MM.1S (cell line): ENCODE measurements at regions not wholly inside any gene's neighbourhood (a gene's known extent, or its start where the extent isn't known, plus 50 kb on each side); places are given as distances from the start of the nearest gene placed in this dataset.

Source experiments
- DNase-seq: peaks from one replicate; pipeline ENCODE4 v3.0.0-alpha.2; 2015
- H2AFZ ChIP-seq: fragments of 300-600 bp; sonication (generic); 2 replicates; pipeline ENCODE4 v1.6.0; 2016; ENCODE audit warnings: antibody characterized with exemption, low read length
- H3F3A ChIP-seq: fragments of 300-600 bp; sonication (generic); 2 replicates; pipeline ENCODE4 v1.6.1; 2016; ENCODE audit warnings: mild to moderate bottlenecking, antibody characterized with exemption, low read length, moderate library complexity, mixed read lengths; ENCODE audit not compliant: insufficient read depth
- H3K27ac ChIP-seq: fragments of 300-600 bp; sonication (generic); 2 replicates; pipeline ENCODE4 v1.5.1; 2016; ENCODE audit warnings: mild to moderate bottlenecking, low read length
- H3K27me3 ChIP-seq: fragments of 300-600 bp; sonication (generic); replicated peaks from 2 replicates; pipeline ENCODE4 v1.6.0; 2016; ENCODE audit warnings: low read length; ENCODE audit not compliant: insufficient read depth
- H3K36me3 ChIP-seq: fragments of 300-600 bp; sonication (generic); replicated peaks from 2 replicates; pipeline ENCODE4 v1.6.1; 2016; ENCODE audit warnings: mild to moderate bottlenecking, low read length, mixed read lengths; ENCODE audit not compliant: insufficient read depth
- H3K4me1 ChIP-seq: fragments of 300-600 bp; sonication (generic); 2 replicates; pipeline ENCODE4 v1.6.1; 2016; ENCODE audit warnings: low read length, mixed read lengths
- H3K4me2 ChIP-seq: fragments of 300-600 bp; sonication (generic); 2 replicates; pipeline ENCODE4 v1.6.0; 2016; ENCODE audit warnings: low read depth, low read length
- H3K4me3 ChIP-seq: fragments of 300-600 bp; sonication (generic); 2 replicates; pipeline ENCODE4 v1.5.1; 2016; ENCODE audit warnings: low read length, mixed read lengths
- H3K79me2 ChIP-seq: fragments of 300-600 bp; sonication (generic); 2 replicates; pipeline ENCODE4 v1.6.1; 2016; ENCODE audit warnings: mixed run types, low read length, mixed read lengths
- H3K9ac ChIP-seq: fragments of 300-600 bp; sonication (generic); 2 replicates; pipeline ENCODE4 v1.6.1; 2016; ENCODE audit warnings: low read length, mixed read lengths
- H3K9me2 ChIP-seq: fragments of 300-600 bp; sonication (generic); replicated peaks from 2 replicates; pipeline ENCODE4 v1.6.1; 2016; ENCODE audit warnings: mild to moderate bottlenecking, low read length, mixed read lengths; ENCODE audit not compliant: insufficient read depth
- H3K9me3 ChIP-seq: fragments of 300-600 bp; sonication (generic); replicated peaks from 2 replicates; pipeline ENCODE4 v1.6.1; 2016; ENCODE audit warnings: mild to moderate bottlenecking, low read length, mixed read lengths; ENCODE audit not compliant: insufficient read depth
- H4K20me1 ChIP-seq: fragments of 300-600 bp; sonication (generic); 2 replicates; pipeline ENCODE4 v1.6.1; 2016; ENCODE audit warnings: mild to moderate bottlenecking, low read length, moderate library complexity, mixed read lengths; ENCODE audit not compliant: insufficient read depth
- EZH2 ChIP-seq: fragments of 300-600 bp; sonication (generic); optimal IDR thresholded peaks from 2 replicates; pipeline ENCODE3; 2017; ENCODE audit warnings: low read depth, mild to moderate bottlenecking, antibody characterized with exemption, low read length, mixed read lengths
- EZH2phosphoT487 ChIP-seq: fragments of 300-600 bp; sonication (generic); IDR thresholded peaks from 2 replicates; pipeline ENCODE4 v1.6.1; 2018; ENCODE audit warnings: antibody characterized with exemption, low read length
- TF ChIP-seq, protein P1 (sequence below): fragments of 300-600 bp; sonication (generic); IDR thresholded peaks from 2 replicates; pipeline ENCODE4 v1.5.1; 2016; ENCODE audit warnings: antibody characterized with exemption, low read length, mixed read lengths

DNA sequence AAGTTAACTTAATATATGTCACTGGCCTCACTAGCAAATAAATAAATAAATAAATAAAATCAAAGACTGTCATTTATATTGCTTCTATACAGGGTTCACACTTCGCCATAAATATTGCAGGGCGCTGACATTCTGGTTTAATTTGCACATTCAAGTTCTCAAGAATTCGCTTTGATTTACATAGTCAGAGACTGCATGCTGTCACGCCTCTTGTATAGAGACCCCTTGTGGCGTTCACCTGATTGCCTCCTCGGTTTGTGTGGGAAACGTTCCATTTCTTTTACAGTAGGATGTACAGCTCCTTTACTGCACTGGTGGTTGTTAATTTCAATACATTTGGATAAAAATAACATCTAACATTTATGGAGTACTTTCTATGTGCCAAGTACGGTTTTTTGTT is 71.3 kb upstream of the ADGRG2 start:
- Histone ChIP-seq H3K4me1 (no peaks in the 10 kb centered on the region), H4K20me1 (no peaks in the 10 kb centered on the region), H3K27me3 (no peaks in the 10 kb centered on the region), H3K4me2 (no peak overlapping the region), H3K9ac (no peak overlapping the region), H2AFZ (no peak overlapping the region), H3K4me3 (no peak overlapping the region), H3K36me3 (no peaks in the 10 kb centered on the region), H3K9me3 (no peaks in the 10 kb centered on the region), H3K79me2 (no peaks in the 10 kb centered on the region), H3K27ac (no peak overlapping the region), H3F3A (no peaks in the 10 kb centered on the region), H3K9me2 (no peaks in the 10 kb centered on the region)
- DNase-seq: no peak
- TF ChIP-seq, protein P1, sequence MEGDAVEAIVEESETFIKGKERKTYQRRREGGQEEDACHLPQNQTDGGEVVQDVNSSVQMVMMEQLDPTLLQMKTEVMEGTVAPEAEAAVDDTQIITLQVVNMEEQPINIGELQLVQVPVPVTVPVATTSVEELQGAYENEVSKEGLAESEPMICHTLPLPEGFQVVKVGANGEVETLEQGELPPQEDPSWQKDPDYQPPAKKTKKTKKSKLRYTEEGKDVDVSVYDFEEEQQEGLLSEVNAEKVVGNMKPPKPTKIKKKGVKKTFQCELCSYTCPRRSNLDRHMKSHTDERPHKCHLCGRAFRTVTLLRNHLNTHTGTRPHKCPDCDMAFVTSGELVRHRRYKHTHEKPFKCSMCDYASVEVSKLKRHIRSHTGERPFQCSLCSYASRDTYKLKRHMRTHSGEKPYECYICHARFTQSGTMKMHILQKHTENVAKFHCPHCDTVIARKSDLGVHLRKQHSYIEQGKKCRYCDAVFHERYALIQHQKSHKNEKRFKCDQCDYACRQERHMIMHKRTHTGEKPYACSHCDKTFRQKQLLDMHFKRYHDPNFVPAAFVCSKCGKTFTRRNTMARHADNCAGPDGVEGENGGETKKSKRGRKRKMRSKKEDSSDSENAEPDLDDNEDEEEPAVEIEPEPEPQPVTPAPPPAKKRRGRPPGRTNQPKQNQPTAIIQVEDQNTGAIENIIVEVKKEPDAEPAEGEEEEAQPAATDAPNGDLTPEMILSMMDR: no peak
- no peak for TF ChIP-seq EZH2phosphoT487
- TF ChIP-seq EZH2: no peak

DNA sequence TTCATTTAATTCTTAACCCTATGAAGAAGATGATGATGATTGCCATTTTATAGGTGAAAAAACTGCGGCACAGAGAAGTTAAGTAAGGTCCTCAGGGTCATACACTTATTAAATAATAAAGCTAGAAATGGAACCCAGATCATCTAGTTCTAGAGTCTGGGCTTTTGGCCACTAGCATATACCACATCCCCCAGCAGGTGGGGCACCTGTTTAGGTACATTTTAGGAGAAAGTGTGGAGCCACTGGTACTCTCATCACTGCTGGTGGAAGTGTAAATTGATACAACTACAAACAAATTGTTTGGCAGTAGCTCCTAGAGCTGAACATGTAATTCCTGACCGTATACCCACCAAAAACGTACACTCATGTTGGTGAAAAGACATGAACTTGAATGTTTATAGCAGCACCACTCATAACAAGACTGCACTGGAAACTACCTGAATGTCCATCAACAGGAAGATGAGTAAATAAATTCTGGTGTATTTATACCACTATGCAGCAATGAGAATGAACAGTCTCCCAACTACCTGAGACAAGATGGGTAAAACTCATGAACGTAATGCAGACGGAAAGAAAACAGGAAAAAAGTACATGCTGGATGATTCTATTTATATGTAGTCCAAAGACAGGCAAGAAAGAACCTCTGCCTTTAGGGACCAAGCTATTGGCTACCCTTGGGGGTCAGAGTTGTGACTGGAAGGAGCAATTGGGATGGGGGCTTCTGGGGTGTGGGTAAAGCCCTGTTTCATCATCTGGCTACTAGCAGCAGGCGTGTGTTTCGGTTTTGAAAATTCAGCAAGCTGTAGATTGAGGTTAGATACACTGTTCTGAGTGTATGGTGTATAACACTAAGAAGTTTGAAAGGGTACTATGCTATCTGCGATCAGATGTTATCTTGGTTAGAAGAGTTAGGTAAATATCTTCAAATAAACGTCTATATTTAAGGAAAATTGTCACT is 72.3 kb upstream of the ADGRG2 start:
- Histone ChIP-seq H3K9ac (no peak overlapping the region), H2AFZ (no peak overlapping the region), H3K9me3 (no peaks in the 10 kb centered on the region), H3F3A (no peaks in the 10 kb centered on the region), H3K36me3 (no peaks in the 10 kb centered on the region), H4K20me1 (no peaks in the 10 kb centered on the region), H3K27ac (no peak overlapping the region), H3K9me2 (no peaks in the 10 kb centered on the region), H3K27me3 (no peaks in the 10 kb centered on the region), H3K79me2 (no peaks in the 10 kb centered on the region), H3K4me1 (no peaks in the 10 kb centered on the region), H3K4me2 (no peak overlapping the region), H3K4me3 (no peak overlapping the region)
- TF ChIP-seq EZH2 (no peak), EZH2phosphoT487 (no peak)
- TF ChIP-seq, protein P1: no peak
- no peak for DNase-seq

DNA sequence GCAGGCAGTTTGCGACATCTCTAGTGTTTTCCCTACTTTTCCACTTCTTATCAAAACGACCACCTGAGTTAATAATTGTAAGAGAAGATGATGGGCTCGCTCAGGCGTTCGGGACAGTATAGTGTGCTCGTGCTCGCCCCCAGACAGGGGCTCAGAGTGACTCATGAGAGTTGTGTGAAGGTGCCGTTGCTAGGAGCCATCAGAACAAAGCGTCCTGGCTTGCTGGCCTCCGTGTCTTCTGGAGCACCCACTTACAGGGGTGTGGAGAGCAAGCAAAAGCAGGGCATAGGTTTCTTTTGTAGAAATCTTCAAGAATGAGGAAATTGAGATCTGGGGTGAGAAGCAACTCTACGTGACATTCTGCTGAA is 73.0 kb upstream of the ADGRG2 start:
- no peak for DNase-seq
- no peaks in the 10 kb centered on the region for H3K9me3 ChIP-seq

More for the DNA sequence above, 73.0 kb upstream of the ADGRG2 start:
- H4K20me1 ChIP-seq: no peaks in the 10 kb centered on the region
- no peaks in the 10 kb centered on the region for H3F3A ChIP-seq
- TF ChIP-seq, protein P1: no peak
- no peak for TF ChIP-seq EZH2
- TF ChIP-seq EZH2phosphoT487: no peak
- no peaks in the 10 kb centered on the region for H3K4me1 ChIP-seq
- no peaks in the 10 kb centered on the region for H3K36me3 ChIP-seq
- no peak overlapping the region for H3K9ac ChIP-seq
- H3K4me2 ChIP-seq: no peak overlapping the region
- no peak overlapping the region for H3K27ac ChIP-seq
- H3K9me2 ChIP-seq: no peaks in the 10 kb centered on the region
- no peaks in the 10 kb centered on the region for H3K27me3 ChIP-seq
- H2AFZ ChIP-seq: no peak overlapping the region
- no peak overlapping the region for H3K4me3 ChIP-seq
- H3K79me2 ChIP-seq: no peaks in the 10 kb centered on the region
